ENCODE measurements at regions not wholly inside any gene's neighbourhood (a gene's known extent, or its start where the extent isn't known, plus 50 kb on each side); places are given as distances from the start of the nearest gene placed in this dataset.

GRCh38 chr7:41161041-41161587, 541.8 kb downstream of the INHBA start:
- H3K4me3 ChIP-seq = no peak overlapping the region
- no peaks in the 10 kb centered on the region for H3K4me1 ChIP-seq
- H3K36me3 ChIP-seq = no peaks in the 10 kb centered on the region
- no peaks in the 10 kb centered on the region for H3K9me3 ChIP-seq
- TF ChIP-seq CTCF (IDR thresholded peaks at IDR 0.05) = no peak
- no peak overlapping the region for H3K27ac ChIP-seq
- ATAC-seq (no peak), DNase-seq (no peak)
- intact Hi-C loops (cut with DNase I) = no loop called here
- H3K27me3 ChIP-seq = no peaks in the 10 kb centered on the region

GRCh38 chr7:41156268-41156667, 546.6 kb downstream of the INHBA start:
- TF ChIP-seq CTCF (IDR thresholded peaks at IDR 0.05) = no peak
- ATAC-seq (no peak), DNase-seq (no peak)
- Histone ChIP-seq H3K9me3 (no peaks in the 10 kb centered on the region), H3K4me3 (no peak overlapping the region), H3K36me3 (no peaks in the 10 kb centered on the region), H3K27ac (no peak overlapping the region), H3K4me1 (no peaks in the 10 kb centered on the region), H3K27me3 (no peaks in the 10 kb centered on the region)
- intact Hi-C loops (cut with DNase I) = no loop called here

GRCh38 chr7:41153268-41153667, 549.6 kb downstream of the INHBA start:
- intact Hi-C loops (cut with DNase I) = no loop called here
- Histone ChIP-seq H3K4me3 (no peak overlapping the region), H3K9me3 (no peaks in the 10 kb centered on the region), H3K27me3 (no peaks in the 10 kb centered on the region), H3K36me3 (no peaks in the 10 kb centered on the region), H3K4me1 (no peaks in the 10 kb centered on the region), H3K27ac (no peak overlapping the region)
- ATAC-seq (no peak), DNase-seq (no peak)
- TF ChIP-seq CTCF (IDR thresholded peaks at IDR 0.05) = no peak

- no peaks in the 10 kb centered on the region for H3K4me1 ChIP-seq
- no peak overlapping the region for H3K27ac ChIP-seq
- H3K27me3 ChIP-seq = no peaks in the 10 kb centered on the region
- no peak for DNase-seq
- H3K36me3 ChIP-seq = no peaks in the 10 kb centered on the region
- ATAC-seq = no peak
- H3K4me3 ChIP-seq = no peak overlapping the region
- intact Hi-C loops (cut with DNase I) = no loop called here
- TF ChIP-seq CTCF (IDR thresholded peaks at IDR 0.05) = no peak
- no peaks in the 10 kb centered on the region for H3K9me3 ChIP-seq
Observed at GRCh38 chr7:41152179-41152678, 550.7 kb downstream of the INHBA start.

- Histone ChIP-seq H3K9me3 (no peaks in the 10 kb centered on the region), H3K4me3 (no peak overlapping the region), H3K27me3 (no peaks in the 10 kb centered on the region), H3K4me1 (no peaks in the 10 kb centered on the region), H3K27ac (no peak overlapping the region), H3K36me3 (no peaks in the 10 kb centered on the region)
- no peak for TF ChIP-seq CTCF (IDR thresholded peaks at IDR 0.05)
- DNase-seq = no peak
- peak; percentile 15 for ATAC-seq
- intact Hi-C loops (cut with DNase I) = no loop called here
Observed at GRCh38 chr7:41149576-41149975, 553.3 kb downstream of the INHBA start.

- no peaks in the 10 kb centered on the region for H3K27me3 ChIP-seq
- no peaks in the 10 kb centered on the region for H3K4me1 ChIP-seq
- DNase-seq (no peak), ATAC-seq (no peak)
- no peak overlapping the region for H3K27ac ChIP-seq
- H3K4me3 ChIP-seq = no peak overlapping the region
- no peaks in the 10 kb centered on the region for H3K36me3 ChIP-seq
- intact Hi-C loops (cut with DNase I) = no loop called here
- no peak for TF ChIP-seq CTCF (IDR thresholded peaks at IDR 0.05)
- no peaks in the 10 kb centered on the region for H3K9me3 ChIP-seq
Observed at GRCh38 chr7:41148521-41148951, 554.4 kb downstream of the INHBA start.
